NT2/D1 (cell line): ENCODE measurements at regions not wholly inside any gene's neighbourhood (a gene's known extent, or its start where the extent isn't known, plus 50 kb on each side); places are given as distances from the start of the nearest gene placed in this dataset.

Source experiments
- SUZ12 ChIP-seq: IDR thresholded peaks from 2 replicates; pipeline ENCODE4 v1.6.1; 2011; ENCODE audit not compliant: insufficient read length, insufficient read depth; ENCODE audit errors: extremely low read depth
- ZNF274 ChIP-seq: IDR thresholded peaks from 2 replicates; pipeline ENCODE4 v1.6.1; 2011; ENCODE audit warnings: mild to moderate bottlenecking, low read depth, low read length

- TF ChIP-seq ZNF274 = no peak
- no peak for TF ChIP-seq SUZ12
Measured at GRCh38 chr1:143718524-143718923, 253.3 kb downstream of the FAM72C start.
